WTC11 (cell line): ENCODE measurements at regions not wholly inside any gene's neighbourhood (a gene's known extent, or its start where the extent isn't known, plus 50 kb on each side); places are given as distances from the start of the nearest gene placed in this dataset.

Experiments used
- ATAC-seq: fragments of 200-7000 bp; cut with Tn5 transposase; 2 replicates; pipeline ENCODE4 v1.10.0; 2021; ENCODE audit warnings: mild to moderate bottlenecking, moderate library complexity
- CTCF ChIA-PET: fragments of 300-600 bp; sonication (Branson Sonifier 250); formaldehyde crosslinking; loops from one replicate; lab custom pipeline; 2021; ENCODE audit warnings: antibody characterized with exemption; lab: Charles Lee
- POLR2A ChIA-PET: fragments of 350-600 bp; sonication (Branson Sonifier 250); formaldehyde crosslinking; loops from one replicate; lab custom pipeline; 2021; ENCODE audit warnings: antibody characterized with exemption; lab: Charles Lee
- DNase-seq: peaks from one replicate; pipeline ENCODE4 v3.0.0; 2021; ENCODE audit warnings: low spot score
- H3K27ac Mint-ChIP-seq: 2 replicates; pipeline ENCODE4 v1.8.0; 2021; ENCODE audit warnings: mixed read lengths
- H3K27me3 Mint-ChIP-seq: 2 replicates; pipeline ENCODE4 v1.8.0; 2021; ENCODE audit warnings: low read depth, mild to moderate bottlenecking, moderate library complexity, mixed read lengths
- H3K36me3 Mint-ChIP-seq: 2 replicates; pipeline ENCODE4 v1.8.0; 2021; ENCODE audit warnings: mixed read lengths
- H3K4me1 Mint-ChIP-seq: 2 replicates; pipeline ENCODE4 v1.8.0; 2022; ENCODE audit warnings: mixed read lengths
- H3K4me3 Mint-ChIP-seq: 2 replicates; pipeline ENCODE4 v1.8.0; 2021; ENCODE audit warnings: mild to moderate bottlenecking, moderate library complexity, mixed read lengths
- H3K9me3 Mint-ChIP-seq: 2 replicates; pipeline ENCODE4 v1.8.0; 2021; ENCODE audit warnings: mixed read lengths
- ARID4B ChIP-seq: sonication (generic); formaldehyde crosslinking; IDR thresholded peaks from 2 replicates; pipeline ENCODE4 v1.8.0; 2023; ENCODE audit warnings: missing genetic modification reagents, mild to moderate bottlenecking, borderline replicate concordance
- ATF3 ChIP-seq: sonication (generic); formaldehyde crosslinking; conservative IDR thresholded peaks from 2 replicates; pipeline ENCODE4 v1.8.1; 2022; ENCODE audit warnings: mild to moderate bottlenecking, missing genetic modification reagents
- CBFB ChIP-seq: sonication (generic); formaldehyde crosslinking; IDR thresholded peaks from 2 replicates; pipeline ENCODE4 v1.8.1; 2022; ENCODE audit warnings: mild to moderate bottlenecking, low read depth, missing genetic modification reagents
- CDX4 ChIP-seq: fragments of 250-450 bp; sonication (Bioruptor Pico); IDR thresholded peaks from 2 replicates; pipeline ENCODE4 v1.9.0; 2021; ENCODE audit warnings: moderate library complexity, mild to moderate bottlenecking, inconsistent platforms, borderline replicate concordance
- GRHL2 ChIP-seq: fragments of 250-450 bp; sonication (Bioruptor Pico); IDR thresholded peaks from 2 replicates; pipeline ENCODE4 v1.8.0; 2022; ENCODE audit warnings: mild to moderate bottlenecking, moderate library complexity; ENCODE audit not compliant: insufficient replicate concordance, severe bottlenecking
- NR3C1 ChIP-seq: sonication (generic); formaldehyde crosslinking; conservative IDR thresholded peaks from 2 replicates; pipeline ENCODE4 v1.8.1; 2023; ENCODE audit warnings: low read depth, mild to moderate bottlenecking, missing genetic modification reagents
- PRDM15 ChIP-seq: sonication (generic); formaldehyde crosslinking; IDR thresholded peaks from 2 replicates; pipeline ENCODE4 v1.8.0; 2022; ENCODE audit warnings: missing genetic modification reagents
- PREB ChIP-seq: sonication (generic); formaldehyde crosslinking; IDR thresholded peaks from 2 replicates; pipeline ENCODE4 v1.8.1; 2022; ENCODE audit warnings: mild to moderate bottlenecking, missing genetic modification reagents, moderate library complexity, borderline replicate concordance
- RELA ChIP-seq: sonication (generic); formaldehyde crosslinking; IDR thresholded peaks from 2 replicates; pipeline ENCODE4 v1.8.1; 2022; ENCODE audit warnings: missing genetic modification reagents, mild to moderate bottlenecking, borderline replicate concordance
- STAT6 ChIP-seq: sonication (generic); formaldehyde crosslinking; conservative IDR thresholded peaks from 2 replicates; pipeline ENCODE4 v1.8.1; 2023; ENCODE audit warnings: mild to moderate bottlenecking, low read depth, missing genetic modification reagents, moderate library complexity
- ZNF263 ChIP-seq: sonication (generic); formaldehyde crosslinking; IDR thresholded peaks from 2 replicates; pipeline ENCODE4 v1.8.1; 2022; ENCODE audit warnings: low read depth, mild to moderate bottlenecking, moderate library complexity, missing genetic modification reagents
- ZNF416 ChIP-seq: fragments of 250-450 bp; sonication (Bioruptor Pico); IDR thresholded peaks from 2 replicates; pipeline ENCODE4 v1.9.0; 2021; ENCODE audit warnings: mild to moderate bottlenecking, inconsistent platforms
- ZNF423 ChIP-seq: fragments of 250-450 bp; sonication (Bioruptor Pico); IDR thresholded peaks from 2 replicates; pipeline ENCODE4 v2.1.2; 2022; ENCODE audit warnings: mild to moderate bottlenecking, moderate library complexity
- ZSCAN18 ChIP-seq: fragments of 250-450 bp; sonication (Bioruptor Pico); IDR thresholded peaks from 2 replicates; pipeline ENCODE4 v2.1.2; 2022; ENCODE audit warnings: mild to moderate bottlenecking, moderate library complexity

- Mint-ChIP-seq H3K27ac (no peak overlapping the region), H3K4me3 (no peak overlapping the region), H3K36me3 (no peaks in the 10 kb centered on the region), H3K9me3 (peaks cover 10% of the 10 kb centered on the region), H3K4me1 (peaks cover 9% of the 10 kb centered on the region), H3K27me3 (no peaks in the 10 kb centered on the region; the same call in 1 of the 2 replicates)
- ATAC-seq, result no peak
- no peak for DNase-seq
- POLR2A ChIA-PET, result no interaction called here
- no peak for TF ChIP-seq PRDM15 (CRISPR knock-in tag)
- CTCF ChIA-PET, result no interaction called here
Measured at GRCh38 chr12:58388261-58388660, 446.9 kb downstream of the ATP23 start.

- DNase-seq, result no peak
- ATAC-seq, result no peak
- CTCF ChIA-PET, result no interaction called here
- no peaks in the 10 kb centered on the region; the same call in 1 of the 2 replicates for H3K27me3 Mint-ChIP-seq
- no peaks in the 10 kb centered on the region; the same call in 1 of the 2 replicates for H3K36me3 Mint-ChIP-seq
- no peak overlapping the region for H3K27ac Mint-ChIP-seq
- no peak overlapping the region for H3K4me3 Mint-ChIP-seq
- peaks cover 17% of the 10 kb centered on the region for H3K9me3 Mint-ChIP-seq
- H3K4me1 Mint-ChIP-seq, result no peaks in the 10 kb centered on the region
- POLR2A ChIA-PET, result no interaction called here
- no peak for TF ChIP-seq ZSCAN18 (CRISPR knock-in tag)
- no peak for TF ChIP-seq PREB (CRISPR knock-in tag)
- TF ChIP-seq ATF3, result no peak
- no peak for TF ChIP-seq GRHL2
- TF ChIP-seq NR3C1 (CRISPR knock-in tag), result no peak
- no peak for TF ChIP-seq ZNF416 (CRISPR knock-in tag)
- no peak for TF ChIP-seq CDX4
- TF ChIP-seq STAT6 (CRISPR knock-in tag), result no peak
- TF ChIP-seq ZNF423 (CRISPR knock-in tag), result no peak
- TF ChIP-seq ARID4B (CRISPR knock-in tag), result no peak
- no peak for TF ChIP-seq RELA (CRISPR knock-in tag)
- TF ChIP-seq CBFB (CRISPR knock-in tag), result no peak
- no peak for TF ChIP-seq ZNF263 (CRISPR knock-in tag)
Measured at GRCh38 chr12:58393152-58393551, 451.8 kb downstream of the ATP23 start.
